A549 (cell line): ENCODE measurements at regions not wholly inside any gene's neighbourhood (a gene's known extent, or its start where the extent isn't known, plus 50 kb on each side); places are given as distances from the start of the nearest gene placed in this dataset.

Source experiments
- ATAC-seq, 2 experiments: fragments of 200-7000 bp in 1 of 2; fragments of >200 bp in 1 of 2; cut with Nextera tagmentation in 1 of 2; cut with Tn5 transposase in 1 of 2; 3 replicates each; pipeline versions ENCODE4 v1.8.0 to v1.9.1; 2018 to 2020; ENCODE audit warnings: mild to moderate bottlenecking in 1 of 2, moderate library complexity in 1 of 2
- CTCF ChIA-PET: fragments of 300-600 bp; sonication (Branson Sonifier 250); formaldehyde crosslinking; extraction: SDS; loops from one replicate; lab custom pipeline; 2021; ENCODE audit warnings: antibody characterized with exemption, inconsistent platforms; lab: Yijun Ruan, JAX
- POLR2A ChIA-PET: fragments of 350-600 bp; formaldehyde crosslinking; extraction: SDS; loops from one replicate; lab custom pipeline; 2021; ENCODE audit warnings: antibody characterized with exemption, inconsistent platforms; lab: Yijun Ruan, JAX
- DNase-seq, 2 experiments: peaks; one replicate each; pipeline versions ENCODE4 v3.0.0 to v3.0.0-alpha.2; 2011 to 2016; ENCODE audit warnings: low read depth in 1 of 2, low spot score in 1 of 2
- FAIRE-seq: peaks from 2 replicates; lab custom pipeline; 2011; peaks lifted over from hg19 to GRCh38; lab: Jason Lieb, UNC
- H3K27ac ChIP-seq, 2 experiments: fragments of >200 bp; sonication (Bioruptor Twin); formaldehyde crosslinking; 3 replicates each; pipeline ENCODE4 v1.5.1; 2016 to 2017
- H3K4me1 ChIP-seq: fragments of >200 bp; sonication (Bioruptor Twin); formaldehyde crosslinking; 3 replicates; pipeline ENCODE4 v1.6.1; 2016
- H3K4me2 ChIP-seq: fragments of >200 bp; sonication (Bioruptor Twin); formaldehyde crosslinking; 3 replicates; pipeline ENCODE4 v1.6.1; 2016
- H3K4me3 ChIP-seq: fragments of >200 bp; sonication (Bioruptor Twin); formaldehyde crosslinking; 3 replicates; pipeline ENCODE4 v1.5.1; 2016
- H3K9me3 ChIP-seq: fragments of >200 bp; sonication (Bioruptor Twin); formaldehyde crosslinking; 3 replicates; pipeline ENCODE4 v1.6.1; 2016
- CEBPB ChIP-seq, 2 experiments: fragments of >200 bp in 1 of 2; sonication (Bioruptor Twin) in 1 of 2; formaldehyde crosslinking in 1 of 2; IDR thresholded peaks; 2 replicates each; pipeline ENCODE4 v1.6.1; 2012 to 2016
- CTCF ChIP-seq: fragments of >200 bp; sonication (Bioruptor Twin); formaldehyde crosslinking; IDR thresholded peaks from 3 replicates; pipeline ENCODE4 v1.5.1; 2016
- EHF ChIP-seq: fragments of 250-450 bp; sonication (Bioruptor Pico); IDR thresholded peaks from 2 replicates; pipeline ENCODE4 v1.5.0; 2020; ENCODE audit warnings: mild to moderate bottlenecking
- ELK1 ChIP-seq: fragments of 150-350 bp; IDR thresholded peaks from 2 replicates; pipeline ENCODE4 v1.6.1; 2014; ENCODE audit warnings: low read depth, mild to moderate bottlenecking, low read length
- EP300 ChIP-seq, 2 experiments: fragments of >200 bp; sonication (Bioruptor Twin); formaldehyde crosslinking; IDR thresholded peaks; 2 replicates in 1 of 2; 3 replicates in 1 of 2; pipeline ENCODE4 v1.6.1; 2016 to 2017
- FOSB ChIP-seq: fragments of 250-450 bp; sonication (Bioruptor Pico); IDR thresholded peaks from 2 replicates; pipeline ENCODE4 v1.5.0; 2020; ENCODE audit warnings: mild to moderate bottlenecking, moderate library complexity
- HEYL ChIP-seq: fragments of 250-450 bp; sonication (Bioruptor Pico); IDR thresholded peaks from 2 replicates; pipeline ENCODE4 v1.8.0; 2021; ENCODE audit warnings: mild to moderate bottlenecking, moderate library complexity
- HMGXB4 ChIP-seq: fragments of 250-450 bp; sonication (Bioruptor Pico); IDR thresholded peaks from 2 replicates; pipeline ENCODE4 v1.5.0; 2021; ENCODE audit warnings: mild to moderate bottlenecking, moderate library complexity, borderline replicate concordance
- HOXA7 ChIP-seq: fragments of 250-450 bp; sonication (Bioruptor Pico); IDR thresholded peaks from 2 replicates; pipeline ENCODE4 v1.5.0; 2020; ENCODE audit warnings: mild to moderate bottlenecking, moderate library complexity
- HOXB5 ChIP-seq: fragments of 250-450 bp; sonication (Bioruptor Pico); IDR thresholded peaks from 2 replicates; pipeline ENCODE4 v1.5.0; 2020; ENCODE audit warnings: mild to moderate bottlenecking, moderate library complexity
- KDM1A ChIP-seq: fragments of 200-600 bp; sonication (generic); IDR thresholded peaks from 2 replicates; pipeline ENCODE4 v1.6.1; 2016; ENCODE audit warnings: low read depth, mild to moderate bottlenecking
- MAFK ChIP-seq: fragments of 450-650 bp; IDR thresholded peaks from 2 replicates; pipeline ENCODE4 v1.6.1; 2014; ENCODE audit not compliant: partially characterized antibody
- NFE2L2 ChIP-seq: fragments of 150-350 bp; conservative IDR thresholded peaks from 2 replicates; pipeline ENCODE4 v1.6.1; 2014; ENCODE audit warnings: low read length
- NPAS2 ChIP-seq: fragments of 250-450 bp; sonication (Bioruptor Pico); IDR thresholded peaks from 2 replicates; pipeline ENCODE4 v1.8.0; 2022; ENCODE audit warnings: mild to moderate bottlenecking, moderate library complexity, borderline replicate concordance
- NR3C1 ChIP-seq: fragments of >200 bp; sonication (Bioruptor Twin); formaldehyde crosslinking; IDR thresholded peaks from 3 replicates; pipeline ENCODE4 v1.6.1; 2017
- PHF8 ChIP-seq: fragments of 200-600 bp; sonication (generic); IDR thresholded peaks from 2 replicates; pipeline ENCODE4 v1.6.1; 2016; ENCODE audit warnings: low read depth, mild to moderate bottlenecking, antibody characterized with exemption, moderate library complexity, borderline replicate concordance
- POLR2A ChIP-seq: IDR thresholded peaks from 2 replicates; pipeline ENCODE4 v1.6.1; 2012; ENCODE audit warnings: mild to moderate bottlenecking, low read length
- POLR2AphosphoS2 ChIP-seq: conservative IDR thresholded peaks from 2 replicates; pipeline ENCODE4 v1.6.1; 2012; ENCODE audit warnings: low read length, improper control_type of control experiment, inconsistent platforms
- RCOR1 ChIP-seq: fragments of 150-350 bp; IDR thresholded peaks from 2 replicates; pipeline ENCODE4 v1.6.1; 2014; ENCODE audit warnings: antibody characterized with exemption, low read length, low read depth
- RFX5 ChIP-seq: fragments of 450-650 bp; IDR thresholded peaks from 2 replicates; pipeline ENCODE4 v1.7.1; 2014; ENCODE audit warnings: antibody characterized with exemption, mild to moderate bottlenecking, moderate library complexity
- SREBF2 ChIP-seq: fragments of 450-650 bp; IDR thresholded peaks from 2 replicates; pipeline ENCODE4 v1.6.1; 2014; ENCODE audit warnings: mild to moderate bottlenecking, moderate library complexity
- TFCP2L1 ChIP-seq: fragments of 250-450 bp; sonication (Bioruptor Pico); IDR thresholded peaks from 2 replicates; pipeline ENCODE4 v1.5.0; 2021; ENCODE audit warnings: mild to moderate bottlenecking
- TP53 ChIP-seq: fragments of 250-450 bp; sonication (Bioruptor Pico); IDR thresholded peaks from 2 replicates; pipeline ENCODE4 v1.5.0; 2021; ENCODE audit warnings: mild to moderate bottlenecking, moderate library complexity
- ZC3H11A ChIP-seq: fragments of 450-650 bp; IDR thresholded peaks from 2 replicates; pipeline ENCODE4 v1.6.1; 2014; ENCODE audit warnings: antibody characterized with exemption, mild to moderate bottlenecking
- WGBS: methylation state at CpG from one replicate; pipeline ENCODE4 v1.1.6; 2017; ENCODE audit errors: missing lambda C conversion rate; 5-methylcytosine and 5-hydroxymethylcytosine counted together
- TF ChIP-seq, protein P1 (sequence below): IDR thresholded peaks from 2 replicates; pipeline ENCODE4 v1.6.1; 2012; ENCODE audit warnings: low read depth, borderline replicate concordance
- TF ChIP-seq, protein P2 (sequence below): fragments of 200-600 bp; sonication (generic); IDR thresholded peaks from 2 replicates; pipeline ENCODE4 v1.6.1; 2016; ENCODE audit warnings: antibody characterized with exemption, mild to moderate bottlenecking, moderate library complexity
- TF ChIP-seq, protein P3 (sequence below): fragments of 450-650 bp; IDR thresholded peaks from 2 replicates; pipeline ENCODE4 v1.6.1; 2014; ENCODE audit warnings: antibody characterized with exemption
- TF ChIP-seq, protein P4 (sequence below): fragments of >200 bp; sonication (Bioruptor Twin); formaldehyde crosslinking; IDR thresholded peaks from 3 replicates; pipeline ENCODE4 v1.6.1; 2016

DNA sequence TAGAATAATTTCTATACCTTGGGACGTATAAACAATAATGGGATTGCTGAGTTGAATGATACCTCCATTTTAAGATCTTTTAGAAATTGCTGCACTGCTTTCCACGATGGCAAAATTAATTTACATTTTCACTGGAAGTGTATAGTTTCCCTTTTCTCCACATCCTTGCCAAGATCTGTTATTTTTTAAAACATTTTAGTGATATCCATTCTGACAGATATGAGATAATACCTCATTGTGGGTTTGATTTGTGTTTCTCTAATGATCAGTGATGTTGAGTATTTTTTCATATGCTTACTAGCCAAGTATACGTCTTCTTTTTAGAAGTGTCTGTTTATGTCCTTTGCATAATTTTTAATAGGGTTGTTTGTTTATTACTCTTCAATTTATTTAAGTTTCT lies 908.5 kb upstream of the CNTNAP5 start:
- TF ChIP-seq POLR2AphosphoS2 = no peak
- TF ChIP-seq RCOR1 = no peak
- TF ChIP-seq CTCF = no peak
- no peak for TF ChIP-seq RFX5
- TF ChIP-seq MAFK = no peak
- TF ChIP-seq NFE2L2 = no peak
- no peak for TF ChIP-seq KDM1A
- TF ChIP-seq ELK1 = no peak
- TF ChIP-seq, protein P1, sequence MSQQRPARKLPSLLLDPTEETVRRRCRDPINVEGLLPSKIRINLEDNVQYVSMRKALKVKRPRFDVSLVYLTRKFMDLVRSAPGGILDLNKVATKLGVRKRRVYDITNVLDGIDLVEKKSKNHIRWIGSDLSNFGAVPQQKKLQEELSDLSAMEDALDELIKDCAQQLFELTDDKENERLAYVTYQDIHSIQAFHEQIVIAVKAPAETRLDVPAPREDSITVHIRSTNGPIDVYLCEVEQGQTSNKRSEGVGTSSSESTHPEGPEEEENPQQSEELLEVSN = no peak
- TF ChIP-seq, protein P2, sequence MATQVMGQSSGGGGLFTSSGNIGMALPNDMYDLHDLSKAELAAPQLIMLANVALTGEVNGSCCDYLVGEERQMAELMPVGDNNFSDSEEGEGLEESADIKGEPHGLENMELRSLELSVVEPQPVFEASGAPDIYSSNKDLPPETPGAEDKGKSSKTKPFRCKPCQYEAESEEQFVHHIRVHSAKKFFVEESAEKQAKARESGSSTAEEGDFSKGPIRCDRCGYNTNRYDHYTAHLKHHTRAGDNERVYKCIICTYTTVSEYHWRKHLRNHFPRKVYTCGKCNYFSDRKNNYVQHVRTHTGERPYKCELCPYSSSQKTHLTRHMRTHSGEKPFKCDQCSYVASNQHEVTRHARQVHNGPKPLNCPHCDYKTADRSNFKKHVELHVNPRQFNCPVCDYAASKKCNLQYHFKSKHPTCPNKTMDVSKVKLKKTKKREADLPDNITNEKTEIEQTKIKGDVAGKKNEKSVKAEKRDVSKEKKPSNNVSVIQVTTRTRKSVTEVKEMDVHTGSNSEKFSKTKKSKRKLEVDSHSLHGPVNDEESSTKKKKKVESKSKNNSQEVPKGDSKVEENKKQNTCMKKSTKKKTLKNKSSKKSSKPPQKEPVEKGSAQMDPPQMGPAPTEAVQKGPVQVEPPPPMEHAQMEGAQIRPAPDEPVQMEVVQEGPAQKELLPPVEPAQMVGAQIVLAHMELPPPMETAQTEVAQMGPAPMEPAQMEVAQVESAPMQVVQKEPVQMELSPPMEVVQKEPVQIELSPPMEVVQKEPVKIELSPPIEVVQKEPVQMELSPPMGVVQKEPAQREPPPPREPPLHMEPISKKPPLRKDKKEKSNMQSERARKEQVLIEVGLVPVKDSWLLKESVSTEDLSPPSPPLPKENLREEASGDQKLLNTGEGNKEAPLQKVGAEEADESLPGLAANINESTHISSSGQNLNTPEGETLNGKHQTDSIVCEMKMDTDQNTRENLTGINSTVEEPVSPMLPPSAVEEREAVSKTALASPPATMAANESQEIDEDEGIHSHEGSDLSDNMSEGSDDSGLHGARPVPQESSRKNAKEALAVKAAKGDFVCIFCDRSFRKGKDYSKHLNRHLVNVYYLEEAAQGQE = no peak
- TF ChIP-seq EP300 (IDR thresholded peaks at IDR 0.05) = no peak
- ChIA-PET CTCF (no interaction called here), POLR2A (no interaction called here)
- Histone ChIP-seq H3K9me3 (no peaks in the 10 kb centered on the region; the same call in 2 of the 3 replicates), H3K4me1 (no peaks in the 10 kb centered on the region), H3K4me3 (no peak overlapping the region), H3K4me2 (no peak overlapping the region), H3K27ac (no peak overlapping the region)
- FAIRE-seq (no peak), ATAC-seq (no peak), DNase-seq (no peak)
- WGBS = 22% methylated on average over 3 of the region's 3 CpGs

GRCh38 chr2:123127236-123127635 lies 897.9 kb upstream of the CNTNAP5 start:
- ATAC-seq = no peak
- Histone ChIP-seq H3K27ac (no peak overlapping the region), H3K4me2 (no peak overlapping the region)
- CTCF ChIA-PET = interaction anchor here (1.7 kb wide), 1 partner anchor 18 kb away, joined by 4 read pairs; no protein-coding TSS in a partner anchor
- TF ChIP-seq HMGXB4 (no peak), ZC3H11A (no peak), HOXA7 (CRISPR knock-in tag) (no peak), NR3C1 (no peak), HEYL (no peak), PHF8 (no peak), HOXB5 (CRISPR knock-in tag) (no peak), SREBF2 (no peak), CEBPB (IDR thresholded peaks at IDR 0.05) (no peak), EP300 (IDR thresholded peaks at IDR 0.05) (no peak), EHF (CRISPR knock-in tag) (no peak), TP53 (CRISPR knock-in tag) (no peak), FOSB (CRISPR knock-in tag) (no peak), NPAS2 (no peak), POLR2A (no peak), TFCP2L1 (no peak)
- TF ChIP-seq, protein P3, sequence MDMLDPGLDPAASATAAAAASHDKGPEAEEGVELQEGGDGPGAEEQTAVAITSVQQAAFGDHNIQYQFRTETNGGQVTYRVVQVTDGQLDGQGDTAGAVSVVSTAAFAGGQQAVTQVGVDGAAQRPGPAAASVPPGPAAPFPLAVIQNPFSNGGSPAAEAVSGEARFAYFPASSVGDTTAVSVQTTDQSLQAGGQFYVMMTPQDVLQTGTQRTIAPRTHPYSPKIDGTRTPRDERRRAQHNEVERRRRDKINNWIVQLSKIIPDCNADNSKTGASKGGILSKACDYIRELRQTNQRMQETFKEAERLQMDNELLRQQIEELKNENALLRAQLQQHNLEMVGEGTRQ = no peak
- TF ChIP-seq, protein P4, sequence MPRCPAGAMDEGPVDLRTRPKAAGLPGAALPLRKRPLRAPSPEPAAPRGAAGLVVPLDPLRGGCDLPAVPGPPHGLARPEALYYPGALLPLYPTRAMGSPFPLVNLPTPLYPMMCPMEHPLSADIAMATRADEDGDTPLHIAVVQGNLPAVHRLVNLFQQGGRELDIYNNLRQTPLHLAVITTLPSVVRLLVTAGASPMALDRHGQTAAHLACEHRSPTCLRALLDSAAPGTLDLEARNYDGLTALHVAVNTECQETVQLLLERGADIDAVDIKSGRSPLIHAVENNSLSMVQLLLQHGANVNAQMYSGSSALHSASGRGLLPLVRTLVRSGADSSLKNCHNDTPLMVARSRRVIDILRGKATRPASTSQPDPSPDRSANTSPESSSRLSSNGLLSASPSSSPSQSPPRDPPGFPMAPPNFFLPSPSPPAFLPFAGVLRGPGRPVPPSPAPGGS = no peak
- TF ChIP-seq, all 56 proteins: peak for 0
- POLR2A ChIA-PET = no interaction called here
- Histone ChIP-seq H3K4me1 (no peaks in the 10 kb centered on the region), H3K4me3 (no peak overlapping the region), H3K9me3 (no peaks in the 10 kb centered on the region)
- FAIRE-seq (no peak), DNase-seq (no peak)
- 16% methylated on average over 3 of the region's 3 CpGs for WGBS
